RWPE1 (cell line): ENCODE measurements at regions not wholly inside any gene's neighbourhood (a gene's known extent, or its start where the extent isn't known, plus 50 kb on each side); places are given as distances from the start of the nearest gene placed in this dataset.

Experiments used
- CTCF ChIA-PET: fragments of 350-600 bp; sonication (Branson Sonifier 250); formaldehyde crosslinking; extraction: SDS; loops from one replicate; lab custom pipeline; 2021; lab: Yijun Ruan, JAX
- POLR2A ChIA-PET: fragments of 400-600 bp; formaldehyde crosslinking; extraction: SDS; loops from one replicate; lab custom pipeline; 2020; ENCODE audit warnings: antibody characterized with exemption; ENCODE audit not compliant: low non-redundant PET; lab: Yijun Ruan, JAX
- DNase-seq: peaks from one replicate; pipeline ENCODE4 v3.0.0; 2012; ENCODE audit warnings: low spot score
- H3K27ac ChIP-seq: fragments of 450-650 bp; 2 replicates; pipeline ENCODE4 v1.5.1; 2017
- TF ChIP-seq, protein P1 (sequence below): fragments of 450-650 bp; conservative IDR thresholded peaks from 2 replicates; pipeline ENCODE4 v1.5.1; 2017; ENCODE audit warnings: low read depth, mild to moderate bottlenecking

DNA sequence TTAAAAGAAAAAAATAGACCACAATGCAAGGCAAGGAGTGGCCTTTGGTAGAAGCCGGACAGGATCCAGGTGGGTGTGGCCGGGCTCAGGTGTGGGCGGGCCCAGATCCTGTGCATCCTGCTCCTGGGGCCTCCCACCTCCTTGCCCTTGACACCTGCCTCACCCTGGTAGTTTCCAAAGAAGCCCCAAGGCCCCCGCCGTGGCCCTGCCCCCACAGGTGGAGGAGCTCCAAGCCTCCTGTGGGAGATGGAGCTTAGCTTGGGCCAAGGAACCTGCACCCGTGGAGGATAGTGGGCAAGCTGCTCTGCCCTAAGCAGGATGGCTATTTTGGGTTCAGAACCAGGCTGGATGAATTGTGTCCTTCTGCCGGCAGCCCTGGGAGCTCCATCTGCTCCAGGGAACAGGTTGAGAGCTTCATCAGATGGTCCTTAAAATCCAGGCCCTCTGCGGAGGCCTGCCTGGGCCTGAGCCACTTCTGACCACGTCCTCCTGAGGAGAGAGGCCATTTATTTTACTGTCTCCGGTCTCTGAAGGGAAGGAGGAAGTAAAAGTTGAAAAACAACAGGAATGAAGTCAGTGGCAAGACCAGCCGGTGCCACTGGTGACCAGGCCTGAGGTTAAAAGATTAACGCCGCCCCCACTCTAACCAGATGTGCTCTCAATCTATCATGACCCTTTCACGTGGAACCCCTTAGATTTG, 53.9 kb upstream of the KLF13 start:
- H3K27ac ChIP-seq, result no peak overlapping the region
- TF ChIP-seq, protein P1, sequence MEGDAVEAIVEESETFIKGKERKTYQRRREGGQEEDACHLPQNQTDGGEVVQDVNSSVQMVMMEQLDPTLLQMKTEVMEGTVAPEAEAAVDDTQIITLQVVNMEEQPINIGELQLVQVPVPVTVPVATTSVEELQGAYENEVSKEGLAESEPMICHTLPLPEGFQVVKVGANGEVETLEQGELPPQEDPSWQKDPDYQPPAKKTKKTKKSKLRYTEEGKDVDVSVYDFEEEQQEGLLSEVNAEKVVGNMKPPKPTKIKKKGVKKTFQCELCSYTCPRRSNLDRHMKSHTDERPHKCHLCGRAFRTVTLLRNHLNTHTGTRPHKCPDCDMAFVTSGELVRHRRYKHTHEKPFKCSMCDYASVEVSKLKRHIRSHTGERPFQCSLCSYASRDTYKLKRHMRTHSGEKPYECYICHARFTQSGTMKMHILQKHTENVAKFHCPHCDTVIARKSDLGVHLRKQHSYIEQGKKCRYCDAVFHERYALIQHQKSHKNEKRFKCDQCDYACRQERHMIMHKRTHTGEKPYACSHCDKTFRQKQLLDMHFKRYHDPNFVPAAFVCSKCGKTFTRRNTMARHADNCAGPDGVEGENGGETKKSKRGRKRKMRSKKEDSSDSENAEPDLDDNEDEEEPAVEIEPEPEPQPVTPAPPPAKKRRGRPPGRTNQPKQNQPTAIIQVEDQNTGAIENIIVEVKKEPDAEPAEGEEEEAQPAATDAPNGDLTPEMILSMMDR, result no peak
- ChIA-PET CTCF (no interaction called here), POLR2A (no interaction called here)
- DNase-seq, result no peak

DNA sequence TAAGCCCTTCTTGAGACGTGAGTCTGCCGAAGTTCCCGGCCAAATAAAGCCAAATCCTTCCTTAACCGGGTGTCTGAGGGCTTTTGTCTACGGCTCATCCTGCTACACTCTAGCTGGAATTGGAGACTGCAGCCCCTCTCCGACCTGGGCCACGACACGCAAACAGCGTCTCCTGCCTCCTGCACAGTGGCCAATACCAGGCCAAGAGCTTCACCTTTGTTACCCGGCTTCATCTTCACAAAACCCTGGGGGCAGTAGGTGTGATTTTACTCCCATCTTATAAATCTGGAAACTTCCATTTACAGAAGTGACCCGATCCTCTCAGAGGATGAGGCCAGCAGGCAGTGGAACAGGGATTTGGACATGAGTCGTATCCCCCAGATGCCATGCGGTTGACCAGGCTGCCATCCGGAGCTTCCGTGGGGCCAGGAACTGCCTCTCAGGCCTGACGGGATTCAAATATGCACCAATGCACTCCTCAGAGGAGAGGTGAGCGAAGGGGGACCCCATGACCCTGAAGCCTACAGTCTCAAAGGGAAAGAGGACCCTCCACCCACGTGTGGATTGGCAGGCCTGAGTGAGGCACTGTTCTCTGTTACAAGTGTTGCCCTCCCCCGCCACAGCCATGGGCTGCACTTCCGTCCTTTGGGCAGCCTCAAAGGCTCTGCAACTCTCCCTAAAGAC, 53.2 kb upstream of the KLF13 start:
- ChIA-PET CTCF (no interaction called here), POLR2A (no interaction called here)
- no peak overlapping the region for H3K27ac ChIP-seq
- no peak for DNase-seq
- TF ChIP-seq, protein P1, result no peak

DNA sequence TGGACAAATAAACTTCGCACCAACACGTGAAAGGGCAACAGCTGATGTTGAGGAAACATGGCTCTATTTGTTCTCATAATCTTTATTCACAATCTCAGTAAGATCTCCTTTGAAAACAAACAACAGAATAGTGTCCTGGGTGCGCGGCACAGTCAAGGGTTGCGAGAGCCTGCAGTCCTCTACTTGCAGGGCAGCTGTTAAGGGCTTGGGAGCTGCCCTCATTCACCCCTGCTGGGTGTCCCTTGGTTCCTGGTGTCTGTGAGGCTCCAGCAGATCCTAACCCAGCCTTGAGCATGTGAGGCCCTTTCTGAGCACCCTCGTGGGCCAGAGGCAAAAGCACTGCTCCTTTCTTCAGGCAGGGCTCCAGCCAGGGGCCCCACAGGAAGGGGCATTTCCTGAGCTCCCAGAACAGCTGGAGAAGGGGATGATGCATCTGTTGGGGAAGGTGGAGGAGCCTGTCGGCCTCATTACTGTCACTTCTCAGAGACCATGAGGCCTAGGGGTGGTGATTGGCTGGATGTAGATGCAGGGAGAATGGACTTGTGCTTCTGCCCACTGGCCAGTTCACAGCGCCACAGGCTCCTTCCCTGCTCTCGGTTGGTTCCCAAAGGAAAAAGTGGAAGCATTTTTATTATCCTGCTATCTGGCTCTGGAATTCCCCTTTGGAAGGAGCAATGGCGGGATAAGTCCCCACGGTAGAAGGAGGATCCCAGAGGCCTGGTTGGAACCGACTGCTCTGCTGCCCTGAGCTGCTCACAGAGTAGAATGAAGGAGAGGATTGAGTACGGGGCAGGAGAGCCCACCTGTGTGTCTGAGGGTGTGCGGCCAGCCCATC, 51.9 kb upstream of the KLF13 start:
- POLR2A ChIA-PET, result no interaction called here
- no peak overlapping the region for H3K27ac ChIP-seq
- TF ChIP-seq, protein P1, result no peak
- no peak for DNase-seq
- CTCF ChIA-PET, result no interaction called here

DNA sequence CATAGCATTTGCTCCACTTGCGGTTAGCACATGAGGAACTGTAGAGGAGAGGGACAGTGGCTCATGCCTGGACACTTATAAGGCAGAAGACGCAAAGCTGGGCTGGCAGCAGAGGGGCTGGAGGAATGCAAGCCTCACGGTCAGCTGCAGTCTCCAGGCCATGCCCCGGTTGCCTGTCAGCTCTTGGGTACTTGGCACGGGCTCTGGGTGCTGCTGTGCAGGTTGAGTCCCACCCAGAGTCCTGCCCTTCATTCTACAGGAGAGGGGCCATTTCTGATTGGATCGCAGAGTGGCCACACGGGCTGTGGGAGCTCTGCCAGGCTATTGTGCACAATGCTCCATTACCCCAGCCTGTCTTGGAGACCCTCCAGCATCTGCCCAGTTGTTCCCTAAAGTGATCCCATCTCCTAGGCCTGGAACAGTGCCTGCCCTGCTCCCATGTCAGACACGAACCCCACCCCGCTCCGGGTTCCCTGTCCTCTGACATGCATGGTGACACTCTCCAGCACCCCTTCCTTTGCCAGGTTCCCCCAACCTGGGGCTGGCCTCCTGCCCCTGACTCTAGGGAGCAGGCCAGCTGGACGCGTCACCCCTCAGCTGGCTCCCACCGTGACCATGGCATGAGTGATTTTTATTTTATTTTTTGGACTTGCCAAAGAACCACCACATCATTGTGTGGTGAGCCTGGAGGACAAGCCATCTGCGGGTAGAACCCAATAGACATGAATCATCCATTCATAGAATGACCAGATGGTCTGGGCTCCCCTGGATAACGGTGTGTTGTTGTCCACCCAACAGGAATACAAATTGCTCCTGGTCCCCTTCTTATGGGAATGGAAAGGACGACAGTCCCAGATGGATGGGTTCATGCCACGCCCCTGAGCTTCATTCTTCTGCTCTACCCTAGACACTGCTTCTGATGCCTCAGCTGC, 51.0 kb upstream of the KLF13 start:
- CTCF ChIA-PET, result no interaction called here
- TF ChIP-seq, protein P1, result no peak
- POLR2A ChIA-PET, result no interaction called here
- H3K27ac ChIP-seq, result no peak overlapping the region
- DNase-seq, result no peak

DNA sequence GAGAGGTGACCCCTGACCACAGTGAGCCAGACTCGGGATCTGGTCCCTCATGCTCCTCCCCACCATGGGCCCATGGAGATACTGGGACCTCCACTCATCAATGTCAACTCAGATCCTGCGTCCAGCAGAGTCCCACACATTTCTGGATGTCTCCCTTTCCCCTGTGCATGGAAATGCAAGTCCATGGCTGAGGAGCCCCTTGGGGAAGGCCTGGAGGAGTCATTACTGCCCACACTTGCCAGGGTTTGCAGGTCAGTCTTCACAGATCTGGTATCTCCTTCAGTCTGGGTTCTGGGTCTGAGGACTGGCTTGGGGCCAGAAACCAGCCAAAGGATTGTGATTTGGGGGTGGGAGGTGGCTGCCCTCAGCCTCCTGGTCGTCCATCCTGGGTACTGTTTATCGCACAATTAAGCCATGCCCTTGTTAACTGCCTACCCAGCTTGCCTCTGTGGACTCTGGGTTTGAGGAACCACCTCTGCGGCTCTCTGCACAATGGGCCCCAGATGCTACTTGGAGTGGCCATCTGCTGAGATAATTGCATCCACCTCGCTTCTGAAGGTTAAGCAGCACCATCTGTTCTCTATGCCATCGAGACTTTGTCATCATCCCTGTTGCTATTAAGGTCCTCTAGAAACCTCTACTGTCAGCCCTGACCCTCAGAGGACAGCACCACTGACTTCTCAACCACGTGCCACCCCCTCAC, 49.9 kb upstream of the KLF13 start:
- ChIA-PET POLR2A (no interaction called here), CTCF (no interaction called here)

More for the DNA sequence above, 49.9 kb upstream of the KLF13 start:
- TF ChIP-seq, protein P1, result no peak
- H3K27ac ChIP-seq, result no peak overlapping the region
- DNase-seq, result no peak
